ENCODE measurements at regions not wholly inside any gene's neighbourhood (a gene's known extent, or its start where the extent isn't known, plus 50 kb on each side); places are given as distances from the start of the nearest gene placed in this dataset.

GRCh38 chrX:122203399-122203798, 980.7 kb upstream of the GRIA3 start:
- TF ChIP-seq CREB1 (IDR thresholded peaks at IDR 0.05; ENCODE audit: low read depth) (no peak), EP300 (IDR thresholded peaks at IDR 0.05; ENCODE audit: borderline replicate concordance) (no peak), REST (IDR thresholded peaks at IDR 0.05; ENCODE audit: low read depth) (no peak), TAF1 (IDR thresholded peaks at IDR 0.05; ENCODE audit: low read depth) (no peak), NFIC (IDR thresholded peaks at IDR 0.05) (no peak), RAD21 (IDR thresholded peaks at IDR 0.05; ENCODE audit: low read depth) (no peak), CEBPB (IDR thresholded peaks at IDR 0.05) (no peak), TEAD4 (IDR thresholded peaks at IDR 0.05) (no peak)
- TF ChIP-seq, protein P1, sequence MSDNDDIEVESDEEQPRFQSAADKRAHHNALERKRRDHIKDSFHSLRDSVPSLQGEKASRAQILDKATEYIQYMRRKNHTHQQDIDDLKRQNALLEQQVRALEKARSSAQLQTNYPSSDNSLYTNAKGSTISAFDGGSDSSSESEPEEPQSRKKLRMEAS (IDR thresholded peaks at IDR 0.05) = no peak
